A549 (cell line): ENCODE measurements at regions not wholly inside any gene's neighbourhood (a gene's known extent, or its start where the extent isn't known, plus 50 kb on each side); places are given as distances from the start of the nearest gene placed in this dataset.

Experiments
- ATAC-seq, 2 experiments: fragments of 200-7000 bp in 1 of 2; fragments of >200 bp in 1 of 2; cut with Nextera tagmentation in 1 of 2; cut with Tn5 transposase in 1 of 2; 3 replicates each; pipeline versions ENCODE4 v1.8.0 to v1.9.1; 2018 to 2020; ENCODE audit warnings: mild to moderate bottlenecking in 1 of 2, moderate library complexity in 1 of 2
- CTCF ChIA-PET: fragments of 300-600 bp; sonication (Branson Sonifier 250); formaldehyde crosslinking; extraction: SDS; loops from one replicate; lab custom pipeline; 2021; ENCODE audit warnings: antibody characterized with exemption, inconsistent platforms; lab: Yijun Ruan, JAX
- POLR2A ChIA-PET: fragments of 350-600 bp; formaldehyde crosslinking; extraction: SDS; loops from one replicate; lab custom pipeline; 2021; ENCODE audit warnings: antibody characterized with exemption, inconsistent platforms; lab: Yijun Ruan, JAX
- DNase-seq, 2 experiments: peaks; one replicate each; pipeline versions ENCODE4 v3.0.0 to v3.0.0-alpha.2; 2011 to 2016; ENCODE audit warnings: low read depth in 1 of 2, low spot score in 1 of 2
- FAIRE-seq: peaks from 2 replicates; lab custom pipeline; 2011; peaks lifted over from hg19 to GRCh38; lab: Jason Lieb, UNC
- H3K27ac ChIP-seq, 2 experiments: fragments of >200 bp; sonication (Bioruptor Twin); formaldehyde crosslinking; 3 replicates each; pipeline ENCODE4 v1.5.1; 2016 to 2017
- H3K4me1 ChIP-seq: fragments of >200 bp; sonication (Bioruptor Twin); formaldehyde crosslinking; 3 replicates; pipeline ENCODE4 v1.6.1; 2016
- H3K4me2 ChIP-seq: fragments of >200 bp; sonication (Bioruptor Twin); formaldehyde crosslinking; 3 replicates; pipeline ENCODE4 v1.6.1; 2016
- H3K4me3 ChIP-seq: fragments of >200 bp; sonication (Bioruptor Twin); formaldehyde crosslinking; 3 replicates; pipeline ENCODE4 v1.5.1; 2016
- H3K9me3 ChIP-seq: fragments of >200 bp; sonication (Bioruptor Twin); formaldehyde crosslinking; 3 replicates; pipeline ENCODE4 v1.6.1; 2016
- BCL3 ChIP-seq: fragments of >200 bp; sonication (Bioruptor Twin); formaldehyde crosslinking; IDR thresholded peaks from 3 replicates; pipeline ENCODE4 v1.6.1; 2016
- CBX2 ChIP-seq: fragments of 200-600 bp; sonication (generic); IDR thresholded peaks from 2 replicates; pipeline ENCODE4 v1.6.1; 2016; ENCODE audit warnings: low read depth, mild to moderate bottlenecking, borderline replicate concordance
- CBX8 ChIP-seq: fragments of 200-600 bp; sonication (generic); IDR thresholded peaks from 2 replicates; pipeline ENCODE4 v1.6.1; 2016
- CHD2 ChIP-seq: fragments of 150-350 bp; IDR thresholded peaks from 2 replicates; pipeline ENCODE4 v1.6.1; 2014; ENCODE audit warnings: low read length; ENCODE audit not compliant: partially characterized antibody
- CHD4 ChIP-seq: fragments of 200-600 bp; sonication (generic); IDR thresholded peaks from 2 replicates; pipeline ENCODE4 v1.6.1; 2016; ENCODE audit warnings: antibody characterized with exemption, mild to moderate bottlenecking, borderline replicate concordance
- CTCF ChIP-seq: fragments of >200 bp; sonication (Bioruptor Twin); formaldehyde crosslinking; IDR thresholded peaks from 3 replicates; pipeline ENCODE4 v1.5.1; 2016
- EHF ChIP-seq: fragments of 250-450 bp; sonication (Bioruptor Pico); IDR thresholded peaks from 2 replicates; pipeline ENCODE4 v1.5.0; 2020; ENCODE audit warnings: mild to moderate bottlenecking
- FOSB ChIP-seq: fragments of 250-450 bp; sonication (Bioruptor Pico); IDR thresholded peaks from 2 replicates; pipeline ENCODE4 v1.5.0; 2020; ENCODE audit warnings: mild to moderate bottlenecking, moderate library complexity
- FOSL2 ChIP-seq, 2 experiments: fragments of 450-650 bp in 1 of 2; fragments of >200 bp in 1 of 2; sonication (Bioruptor Twin) in 1 of 2; formaldehyde crosslinking; IDR thresholded peaks; 2 replicates each; pipeline versions ENCODE4 v1.5.0 to v1.6.1; 2016 to 2020; ENCODE audit warnings: mild to moderate bottlenecking in 1 of 2, moderate library complexity in 1 of 2
- HDAC2 ChIP-seq: fragments of 200-600 bp; sonication (generic); IDR thresholded peaks from 2 replicates; pipeline ENCODE4 v1.6.1; 2016
- HEYL ChIP-seq: fragments of 250-450 bp; sonication (Bioruptor Pico); IDR thresholded peaks from 2 replicates; pipeline ENCODE4 v1.8.0; 2021; ENCODE audit warnings: mild to moderate bottlenecking, moderate library complexity
- HMGXB4 ChIP-seq: fragments of 250-450 bp; sonication (Bioruptor Pico); IDR thresholded peaks from 2 replicates; pipeline ENCODE4 v1.5.0; 2021; ENCODE audit warnings: mild to moderate bottlenecking, moderate library complexity, borderline replicate concordance
- KDM1A ChIP-seq: fragments of 200-600 bp; sonication (generic); IDR thresholded peaks from 2 replicates; pipeline ENCODE4 v1.6.1; 2016; ENCODE audit warnings: low read depth, mild to moderate bottlenecking
- KDM5A ChIP-seq: fragments of 200-600 bp; sonication (generic); IDR thresholded peaks from 2 replicates; pipeline ENCODE4 v1.6.1; 2016; ENCODE audit warnings: antibody characterized with exemption, mild to moderate bottlenecking
- MAZ ChIP-seq: fragments of 150-350 bp; IDR thresholded peaks from 2 replicates; pipeline ENCODE4 v1.6.1; 2014; ENCODE audit warnings: antibody characterized with exemption, low read depth, low read length, borderline replicate concordance
- MYC ChIP-seq: IDR thresholded peaks from 2 replicates; pipeline ENCODE4 v1.6.1; 2012; ENCODE audit warnings: mild to moderate bottlenecking, inconsistent platforms, low read length, improper control_type of control experiment, borderline replicate concordance
- NFE2L2 ChIP-seq: fragments of 150-350 bp; conservative IDR thresholded peaks from 2 replicates; pipeline ENCODE4 v1.6.1; 2014; ENCODE audit warnings: low read length
- NPAS2 ChIP-seq: fragments of 250-450 bp; sonication (Bioruptor Pico); IDR thresholded peaks from 2 replicates; pipeline ENCODE4 v1.8.0; 2022; ENCODE audit warnings: mild to moderate bottlenecking, moderate library complexity, borderline replicate concordance
- POLR2A ChIP-seq: IDR thresholded peaks from 2 replicates; pipeline ENCODE4 v1.6.1; 2012; ENCODE audit warnings: mild to moderate bottlenecking, low read length
- RARB ChIP-seq: fragments of 250-450 bp; sonication (Bioruptor Pico); IDR thresholded peaks from 2 replicates; pipeline ENCODE4 v1.8.0; 2021; ENCODE audit warnings: mild to moderate bottlenecking, moderate library complexity
- RFX5 ChIP-seq: fragments of 450-650 bp; IDR thresholded peaks from 2 replicates; pipeline ENCODE4 v1.7.1; 2014; ENCODE audit warnings: antibody characterized with exemption, mild to moderate bottlenecking, moderate library complexity
- SMC3 ChIP-seq: fragments of >200 bp; sonication (Bioruptor Twin); formaldehyde crosslinking; IDR thresholded peaks from 3 replicates; pipeline ENCODE4 v1.6.1; 2018; ENCODE audit warnings: inconsistent platforms
- SREBF2 ChIP-seq: fragments of 450-650 bp; IDR thresholded peaks from 2 replicates; pipeline ENCODE4 v1.6.1; 2014; ENCODE audit warnings: mild to moderate bottlenecking, moderate library complexity
- TFCP2L1 ChIP-seq: fragments of 250-450 bp; sonication (Bioruptor Pico); IDR thresholded peaks from 2 replicates; pipeline ENCODE4 v1.5.0; 2021; ENCODE audit warnings: mild to moderate bottlenecking
- TP53 ChIP-seq: fragments of 250-450 bp; sonication (Bioruptor Pico); IDR thresholded peaks from 2 replicates; pipeline ENCODE4 v1.5.0; 2021; ENCODE audit warnings: mild to moderate bottlenecking, moderate library complexity
- USF2 ChIP-seq: fragments of 450-650 bp; IDR thresholded peaks from 2 replicates; pipeline ENCODE4 v1.6.1; 2014; ENCODE audit warnings: antibody characterized with exemption
- WGBS: methylation state at CpG from one replicate; pipeline ENCODE4 v1.1.6; 2017; ENCODE audit errors: missing lambda C conversion rate; 5-methylcytosine and 5-hydroxymethylcytosine counted together

DNA sequence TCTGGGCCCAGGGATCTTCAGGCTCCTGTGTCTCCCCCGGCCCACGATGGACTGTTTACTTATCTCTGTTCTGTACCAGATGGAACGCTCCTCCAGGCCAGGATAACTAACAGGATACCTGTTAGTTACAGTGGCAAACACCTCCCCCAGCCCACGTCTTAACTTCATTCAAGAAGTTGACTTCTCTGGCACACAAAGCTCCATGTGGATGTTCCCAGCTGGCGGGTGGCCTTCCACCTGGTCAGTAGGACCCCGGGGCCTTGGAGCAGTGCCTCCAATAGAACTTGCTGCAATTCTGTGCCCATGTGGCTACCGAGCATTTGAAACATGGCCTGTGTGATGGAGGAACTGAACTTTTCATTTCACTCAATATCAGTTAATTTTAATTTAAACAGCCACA lies 165.1 kb upstream of the GLI2 start:
- H3K27ac ChIP-seq = no peak overlapping the region
- no peak for TF ChIP-seq SREBF2
- TF ChIP-seq FOSB = no peak
- no peak for TF ChIP-seq EHF (CRISPR knock-in tag)
- TF ChIP-seq CHD4 = no peak
- no peak for TF ChIP-seq CBX8
- TF ChIP-seq RFX5 = no peak
- TF ChIP-seq NPAS2 (CRISPR knock-in tag) = no peak
- TF ChIP-seq USF2 = no peak
- TF ChIP-seq CBX2 = no peak
- no peak for TF ChIP-seq TFCP2L1 (CRISPR knock-in tag)
- ChIA-PET POLR2A (no interaction called here), CTCF (no interaction called here)
- DNase-seq (no peak), ATAC-seq (no peak), FAIRE-seq (no peak)
- H3K9me3 ChIP-seq = no peaks in the 10 kb centered on the region
- H3K4me3 ChIP-seq = no peak overlapping the region
- 52% methylated on average over 7 of the region's 7 CpGs for WGBS
- no peak overlapping the region for H3K4me2 ChIP-seq
- H3K4me1 ChIP-seq = no peaks in the 10 kb centered on the region

- POLR2A ChIA-PET = no interaction called here
- Histone ChIP-seq H3K4me2 (no peak overlapping the region), H3K4me1 (no peaks in the 10 kb centered on the region), H3K4me3 (no peak overlapping the region), H3K9me3 (no peaks in the 10 kb centered on the region), H3K27ac (no peak overlapping the region)
- no peak for DNase-seq
- no peak for FAIRE-seq
- ATAC-seq = no peak
- WGBS = 60% methylated on average over 6 of the region's 6 CpGs
- TF ChIP-seq CHD2 (no peak), HEYL (CRISPR knock-in tag) (no peak)
- CTCF ChIA-PET = interaction anchor here (1.0 to 1.4 kb wide), 2 partner anchors 10 to 18 kb away, joined by 4 read pairs; no protein-coding TSS in a partner anchor
These were observed 164.5 kb upstream of the GLI2 start for GRCh38 chr2:120571015-120571728.

DNA sequence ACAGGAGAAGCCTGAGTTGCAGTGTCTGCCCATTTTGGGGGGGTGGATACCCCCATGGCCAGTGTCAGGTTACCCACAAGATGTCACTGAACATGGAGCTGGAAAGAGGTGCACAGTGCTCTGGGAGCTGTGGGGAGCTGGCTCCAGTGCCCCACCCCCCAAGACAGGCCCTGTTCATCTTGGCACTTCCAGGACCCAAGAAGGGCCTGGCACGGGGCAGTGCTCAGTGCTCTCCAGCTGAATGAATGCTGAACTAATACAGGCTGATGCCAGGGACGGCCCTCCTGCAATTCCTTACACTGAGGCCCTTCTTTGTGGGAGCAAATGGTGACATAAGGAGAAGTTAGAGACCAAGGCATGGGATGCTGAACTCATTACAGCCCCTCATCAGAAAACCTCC lies 163.4 kb upstream of the GLI2 start:
- POLR2A ChIA-PET = no interaction called here
- TF ChIP-seq NPAS2 (CRISPR knock-in tag) = no peak
- no peak for TF ChIP-seq SREBF2
- Histone ChIP-seq H3K4me3 (no peak overlapping the region), H3K4me1 (no peaks in the 10 kb centered on the region), H3K4me2 (no peak overlapping the region), H3K9me3 (no peaks in the 10 kb centered on the region), H3K27ac (no peak overlapping the region)
- no peak for FAIRE-seq
- DNase-seq = no peak
- no peak for ATAC-seq
- WGBS = 67% methylated on average over 2 of the region's 2 CpGs
- CTCF ChIA-PET = interaction anchor here (1.0 to 1.4 kb wide), 2 partner anchors 9 to 19 kb away, joined by 4 read pairs; no protein-coding TSS in a partner anchor

- Histone ChIP-seq H3K4me3 (no peak overlapping the region), H3K4me2 (no peak overlapping the region), H3K9me3 (no peaks in the 10 kb centered on the region)
- ChIA-PET CTCF (interaction anchor here (1.8 to 2.4 kb wide), 2 partner anchors 22 to 231 kb away, joined by 5 to 8 read pairs; no protein-coding TSS in a partner anchor), POLR2A (no interaction called here)
- 55% methylated on average over 4 of the region's 4 CpGs for WGBS
- FAIRE-seq (no peak), DNase-seq (no peak)
- TF ChIP-seq CTCF (no peak), RARB (no peak), POLR2A (no peak), MYC (no peak), SMC3 (no peak), HMGXB4 (CRISPR knock-in tag) (no peak), RFX5 (no peak), NFE2L2 (no peak), MAZ (no peak), KDM1A (no peak), FOSL2 (IDR thresholded peaks at IDR 0.05) (no peak), FOSL2 (CRISPR knock-in tag; IDR thresholded peaks at IDR 0.05) (no peak), SREBF2 (no peak), BCL3 (no peak), TP53 (CRISPR knock-in tag) (no peak), KDM5A (no peak), HDAC2 (no peak)
- TF ChIP-seq, all 56 proteins: peak for 0
- Histone ChIP-seq H3K27ac (no peak overlapping the region), H3K4me1 (no peaks in the 10 kb centered on the region)
- no peak for ATAC-seq
These were observed 161.0 kb upstream of the GLI2 start for GRCh38 chr2:120574620-120575019.
